ENCODE measurements at regions not wholly inside any gene's neighbourhood (a gene's known extent, or its start where the extent isn't known, plus 50 kb on each side); places are given as distances from the start of the nearest gene placed in this dataset.

- no peak for TF ChIP-seq EGR1 (IDR thresholded peaks at IDR 0.05)
- no peak for TF ChIP-seq YY1 (IDR thresholded peaks at IDR 0.05; ENCODE audit: low read depth)
- no peak for TF ChIP-seq CEBPB (IDR thresholded peaks at IDR 0.05)
- TF ChIP-seq MAX (IDR thresholded peaks at IDR 0.05) = no peak
- no peak for TF ChIP-seq RAD21 (IDR thresholded peaks at IDR 0.05; ENCODE audit: low read depth)
- no peak for TF ChIP-seq TAF1 (IDR thresholded peaks at IDR 0.05; ENCODE audit: low read depth)
- TF ChIP-seq, protein P1, sequence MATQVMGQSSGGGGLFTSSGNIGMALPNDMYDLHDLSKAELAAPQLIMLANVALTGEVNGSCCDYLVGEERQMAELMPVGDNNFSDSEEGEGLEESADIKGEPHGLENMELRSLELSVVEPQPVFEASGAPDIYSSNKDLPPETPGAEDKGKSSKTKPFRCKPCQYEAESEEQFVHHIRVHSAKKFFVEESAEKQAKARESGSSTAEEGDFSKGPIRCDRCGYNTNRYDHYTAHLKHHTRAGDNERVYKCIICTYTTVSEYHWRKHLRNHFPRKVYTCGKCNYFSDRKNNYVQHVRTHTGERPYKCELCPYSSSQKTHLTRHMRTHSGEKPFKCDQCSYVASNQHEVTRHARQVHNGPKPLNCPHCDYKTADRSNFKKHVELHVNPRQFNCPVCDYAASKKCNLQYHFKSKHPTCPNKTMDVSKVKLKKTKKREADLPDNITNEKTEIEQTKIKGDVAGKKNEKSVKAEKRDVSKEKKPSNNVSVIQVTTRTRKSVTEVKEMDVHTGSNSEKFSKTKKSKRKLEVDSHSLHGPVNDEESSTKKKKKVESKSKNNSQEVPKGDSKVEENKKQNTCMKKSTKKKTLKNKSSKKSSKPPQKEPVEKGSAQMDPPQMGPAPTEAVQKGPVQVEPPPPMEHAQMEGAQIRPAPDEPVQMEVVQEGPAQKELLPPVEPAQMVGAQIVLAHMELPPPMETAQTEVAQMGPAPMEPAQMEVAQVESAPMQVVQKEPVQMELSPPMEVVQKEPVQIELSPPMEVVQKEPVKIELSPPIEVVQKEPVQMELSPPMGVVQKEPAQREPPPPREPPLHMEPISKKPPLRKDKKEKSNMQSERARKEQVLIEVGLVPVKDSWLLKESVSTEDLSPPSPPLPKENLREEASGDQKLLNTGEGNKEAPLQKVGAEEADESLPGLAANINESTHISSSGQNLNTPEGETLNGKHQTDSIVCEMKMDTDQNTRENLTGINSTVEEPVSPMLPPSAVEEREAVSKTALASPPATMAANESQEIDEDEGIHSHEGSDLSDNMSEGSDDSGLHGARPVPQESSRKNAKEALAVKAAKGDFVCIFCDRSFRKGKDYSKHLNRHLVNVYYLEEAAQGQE (IDR thresholded peaks at IDR 0.05; ENCODE audit: low read depth) = no peak
- no peak for TF ChIP-seq TEAD4 (IDR thresholded peaks at IDR 0.05)
- TF ChIP-seq FOXM1 (IDR thresholded peaks at IDR 0.05; ENCODE audit: borderline replicate concordance, low read depth) = no peak
- TF ChIP-seq EP300 (IDR thresholded peaks at IDR 0.05; ENCODE audit: borderline replicate concordance) = no peak
- TF ChIP-seq CREB1 (IDR thresholded peaks at IDR 0.05; ENCODE audit: low read depth) = no peak
- no peak for TF ChIP-seq ZBTB7A (IDR thresholded peaks at IDR 0.05; ENCODE audit: low read depth)
- TF ChIP-seq NFIC (IDR thresholded peaks at IDR 0.05) = no peak
- no peak for TF ChIP-seq TCF12 (IDR thresholded peaks at IDR 0.05; ENCODE audit: low read depth)
- TF ChIP-seq, protein P2, sequence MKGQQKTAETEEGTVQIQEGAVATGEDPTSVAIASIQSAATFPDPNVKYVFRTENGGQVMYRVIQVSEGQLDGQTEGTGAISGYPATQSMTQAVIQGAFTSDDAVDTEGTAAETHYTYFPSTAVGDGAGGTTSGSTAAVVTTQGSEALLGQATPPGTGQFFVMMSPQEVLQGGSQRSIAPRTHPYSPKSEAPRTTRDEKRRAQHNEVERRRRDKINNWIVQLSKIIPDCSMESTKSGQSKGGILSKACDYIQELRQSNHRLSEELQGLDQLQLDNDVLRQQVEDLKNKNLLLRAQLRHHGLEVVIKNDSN (IDR thresholded peaks at IDR 0.05) = no peak
Measured at GRCh38 chr7:41104631-41105030, 598.3 kb downstream of the INHBA start.

- TF ChIP-seq YY1 (IDR thresholded peaks at IDR 0.05; ENCODE audit: low read depth) (no peak), TCF12 (IDR thresholded peaks at IDR 0.05; ENCODE audit: low read depth) (no peak), MAX (IDR thresholded peaks at IDR 0.05) (no peak), CREB1 (IDR thresholded peaks at IDR 0.05; ENCODE audit: low read depth) (no peak), FOXM1 (IDR thresholded peaks at IDR 0.05; ENCODE audit: borderline replicate concordance, low read depth) (no peak), ZBTB7A (IDR thresholded peaks at IDR 0.05; ENCODE audit: low read depth) (no peak), EP300 (IDR thresholded peaks at IDR 0.05; ENCODE audit: borderline replicate concordance) (no peak), EGR1 (IDR thresholded peaks at IDR 0.05) (no peak), TEAD4 (IDR thresholded peaks at IDR 0.05) (no peak), NFIC (IDR thresholded peaks at IDR 0.05) (no peak), CEBPB (IDR thresholded peaks at IDR 0.05) (no peak), TAF1 (IDR thresholded peaks at IDR 0.05; ENCODE audit: low read depth) (no peak), RAD21 (IDR thresholded peaks at IDR 0.05; ENCODE audit: low read depth) (no peak)
- TF ChIP-seq, protein P1 (IDR thresholded peaks at IDR 0.05; ENCODE audit: low read depth) = no peak
- TF ChIP-seq, protein P2 (IDR thresholded peaks at IDR 0.05) = no peak
Measured at GRCh38 chr7:41103331-41103730, 599.6 kb downstream of the INHBA start.

DNA sequence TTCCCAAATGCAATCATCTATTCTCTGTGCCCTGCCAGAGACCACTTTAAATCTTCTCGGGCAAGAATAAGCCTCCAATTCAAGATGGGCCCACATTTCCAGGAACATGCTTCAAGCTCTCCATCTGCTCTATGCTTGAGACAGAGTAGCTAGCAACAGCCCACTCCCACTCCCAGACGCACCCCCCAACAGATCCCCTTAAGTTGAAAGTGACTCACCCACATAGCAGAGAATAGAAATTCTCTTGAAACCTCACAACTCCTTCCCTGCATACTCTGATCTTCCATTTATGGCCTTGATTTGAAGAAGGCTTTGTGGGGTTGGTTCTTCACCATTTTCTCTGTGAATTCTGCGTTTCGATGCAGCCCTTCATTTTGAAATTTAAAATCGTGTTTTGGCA is 604.0 kb downstream of the INHBA start:
- TF ChIP-seq FOXM1 (IDR thresholded peaks at IDR 0.05; ENCODE audit: borderline replicate concordance, low read depth) = no peak
- no peak for TF ChIP-seq TAF1 (IDR thresholded peaks at IDR 0.05; ENCODE audit: low read depth)
- no peak for TF ChIP-seq EGR1 (IDR thresholded peaks at IDR 0.05)
- TF ChIP-seq TEAD4 (IDR thresholded peaks at IDR 0.05) = no peak
- TF ChIP-seq, protein P2 (IDR thresholded peaks at IDR 0.05) = no peak
- no peak for TF ChIP-seq YY1 (IDR thresholded peaks at IDR 0.05; ENCODE audit: low read depth)
- TF ChIP-seq ZBTB7A (IDR thresholded peaks at IDR 0.05; ENCODE audit: low read depth) = no peak
- no peak for TF ChIP-seq RAD21 (IDR thresholded peaks at IDR 0.05; ENCODE audit: low read depth)

GRCh38 chr7:41098402-41098801 is 604.5 kb downstream of the INHBA start:
- TF ChIP-seq TAF1 (IDR thresholded peaks at IDR 0.05; ENCODE audit: low read depth) (no peak), NFIC (IDR thresholded peaks at IDR 0.05) (no peak), FOXM1 (IDR thresholded peaks at IDR 0.05; ENCODE audit: borderline replicate concordance, low read depth) (no peak), RAD21 (IDR thresholded peaks at IDR 0.05; ENCODE audit: low read depth) (no peak), EP300 (IDR thresholded peaks at IDR 0.05; ENCODE audit: borderline replicate concordance) (no peak), ZBTB7A (IDR thresholded peaks at IDR 0.05; ENCODE audit: low read depth) (no peak), EGR1 (IDR thresholded peaks at IDR 0.05) (no peak), CEBPB (IDR thresholded peaks at IDR 0.05) (no peak), TCF12 (IDR thresholded peaks at IDR 0.05; ENCODE audit: low read depth) (no peak), CREB1 (IDR thresholded peaks at IDR 0.05; ENCODE audit: low read depth) (no peak), MAX (IDR thresholded peaks at IDR 0.05) (no peak), TEAD4 (IDR thresholded peaks at IDR 0.05) (no peak), YY1 (IDR thresholded peaks at IDR 0.05; ENCODE audit: low read depth) (no peak)
- TF ChIP-seq, protein P2 (IDR thresholded peaks at IDR 0.05) = no peak
- TF ChIP-seq, protein P1 (IDR thresholded peaks at IDR 0.05; ENCODE audit: low read depth) = no peak

All from Ishikawa (cell line).